Large intestine (tissue), 3 donors: ENCODE measurements at regions not wholly inside any gene's neighbourhood (a gene's known extent, or its start where the extent isn't known, plus 50 kb on each side); places are given as distances from the start of the nearest gene placed in this dataset.

Experiments
- DNase-seq, 2 donors: peaks; one replicate each; pipeline versions ENCODE4 v3.0.0 to v3.0.0-alpha.2; 2013
- H3K27ac ChIP-seq: one replicate; pipeline ENCODE4 v1.5.1; 2013; ENCODE audit warnings: low read length
- H3K27me3 ChIP-seq: 2 replicates; pipeline ENCODE4 v1.6.1; 2013; ENCODE audit warnings: low read length; ENCODE audit not compliant: control insufficient read depth, insufficient read depth
- H3K36me3 ChIP-seq: 2 replicates; pipeline ENCODE4 v1.6.1; 2013; ENCODE audit warnings: low read length; ENCODE audit not compliant: control insufficient read depth, insufficient read depth
- H3K4me1 ChIP-seq: one replicate; pipeline ENCODE4 v1.6.1; 2013; ENCODE audit warnings: low read length; ENCODE audit not compliant: control insufficient read depth, insufficient read depth
- H3K4me3 ChIP-seq: one replicate; pipeline ENCODE4 v1.5.1; 2013; ENCODE audit warnings: low read length
- H3K9me3 ChIP-seq: one replicate; pipeline ENCODE4 v1.6.1; 2013; ENCODE audit warnings: mild to moderate bottlenecking, low read depth, low read length, moderate library complexity; ENCODE audit not compliant: control insufficient read depth
- WGBS: methylation state at CpG from one replicate; pipeline ENCODE4 v1.1.5; 2013; ENCODE audit warnings: low lambda C conversion rate; ENCODE audit not compliant: insufficient coverage; 5-methylcytosine and 5-hydroxymethylcytosine counted together

- no peak overlapping the region for H3K4me3 ChIP-seq
- peaks cover 6% of the 10 kb centered on the region for H3K9me3 ChIP-seq
- no peak overlapping the region for H3K27ac ChIP-seq
- no peaks in the 10 kb centered on the region for H3K4me1 ChIP-seq
- no peaks in the 10 kb centered on the region for H3K36me3 ChIP-seq
- DNase-seq, result no peak
- 100% methylated on average over 1 of the region's 1 CpG for WGBS
- H3K27me3 ChIP-seq, result no peaks in the 10 kb centered on the region
Measured at GRCh38 chr12:82210882-82211281, 147.3 kb downstream of the CCDC59 start.

DNA sequence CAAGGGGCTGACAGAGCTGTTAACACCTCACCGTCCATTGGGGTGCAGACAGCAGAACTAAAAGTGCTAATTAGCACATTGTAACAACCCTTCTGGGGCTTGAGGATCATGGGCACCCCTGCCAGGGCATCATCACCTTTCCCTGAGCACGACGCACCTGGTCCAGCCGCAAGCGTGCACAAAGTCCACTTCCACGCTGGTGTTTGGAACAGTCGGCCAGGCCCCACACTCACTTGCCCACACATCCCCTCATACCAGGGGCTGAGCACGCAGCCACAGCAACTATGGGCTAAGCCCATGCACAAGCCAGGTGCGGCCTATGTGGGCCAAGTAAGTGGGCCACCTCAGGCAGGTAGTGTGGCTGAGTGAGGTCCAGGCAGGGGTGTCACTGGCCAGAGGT, 148.7 kb downstream of the CCDC59 start:
- no peaks in the 10 kb centered on the region for H3K36me3 ChIP-seq
- no peak overlapping the region for H3K4me3 ChIP-seq
- DNase-seq, result no peak
- no CpG with 5 or more reads among the region's 9 CpGs for WGBS
- peaks cover 6% of the 10 kb centered on the region for H3K9me3 ChIP-seq
- H3K27me3 ChIP-seq, result no peaks in the 10 kb centered on the region
- no peak overlapping the region for H3K27ac ChIP-seq
- no peaks in the 10 kb centered on the region for H3K4me1 ChIP-seq

GRCh38 chr12:82207556-82207955, 150.6 kb downstream of the CCDC59 start:
- Histone ChIP-seq H3K4me1 (no peaks in the 10 kb centered on the region), H3K9me3 (peaks cover 6% of the 10 kb centered on the region), H3K27me3 (no peaks in the 10 kb centered on the region), H3K27ac (no peak overlapping the region), H3K36me3 (no peaks in the 10 kb centered on the region), H3K4me3 (no peak overlapping the region)
- no peak for DNase-seq

GRCh38 chr12:82203086-82203485, 155.1 kb downstream of the CCDC59 start:
- DNase-seq, result no peak
- Histone ChIP-seq H3K36me3 (no peaks in the 10 kb centered on the region), H3K9me3 (no peaks in the 10 kb centered on the region), H3K27ac (no peak overlapping the region), H3K4me1 (no peaks in the 10 kb centered on the region), H3K27me3 (no peaks in the 10 kb centered on the region), H3K4me3 (no peak overlapping the region)
- WGBS, result no CpG with 5 or more reads among the region's 4 CpGs

DNA sequence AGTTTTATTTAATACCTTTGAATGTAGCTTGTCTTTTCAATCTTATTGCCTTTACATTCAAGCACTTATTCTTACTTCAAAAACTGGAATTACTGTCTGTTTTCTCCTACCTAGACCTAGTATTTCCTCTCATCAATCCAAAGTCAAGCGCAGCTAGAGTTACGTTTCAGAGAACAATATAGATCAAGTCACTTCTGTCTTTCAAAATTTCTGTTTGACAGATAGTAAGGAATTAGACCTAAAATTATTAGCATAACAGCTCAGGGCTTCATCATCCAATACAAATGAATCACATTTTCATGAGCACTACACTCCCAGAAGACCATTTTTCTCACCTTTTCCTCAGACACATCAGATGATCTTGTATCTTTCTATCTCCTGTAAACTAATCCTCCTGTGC, 170.6 kb downstream of the CCDC59 start:
- Histone ChIP-seq H3K36me3 (no peaks in the 10 kb centered on the region), H3K4me3 (no peak overlapping the region), H3K27ac (no peak overlapping the region), H3K9me3 (no peaks in the 10 kb centered on the region), H3K4me1 (no peaks in the 10 kb centered on the region), H3K27me3 (no peaks in the 10 kb centered on the region)
- DNase-seq, result no peak
- no CpG with 5 or more reads among the region's 2 CpGs for WGBS

DNA sequence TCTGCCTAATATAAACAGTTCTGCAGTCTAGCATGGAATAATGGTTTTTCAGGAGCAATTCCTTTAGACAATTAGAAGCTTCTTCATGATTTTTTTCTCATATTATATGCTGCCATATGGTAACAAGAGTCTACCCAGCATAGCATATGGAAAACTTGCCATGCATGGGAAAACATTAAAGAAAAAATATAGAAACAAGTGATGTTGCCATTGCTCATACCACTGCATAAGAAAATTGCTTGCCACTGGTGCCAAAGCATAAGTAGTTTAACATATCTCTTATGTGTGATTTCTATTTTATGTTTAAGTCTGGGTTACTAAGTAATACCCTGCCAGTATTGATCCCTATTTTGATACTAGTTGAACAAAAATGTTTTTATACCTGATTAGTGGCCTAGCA, 171.2 kb downstream of the CCDC59 start:
- Histone ChIP-seq H3K36me3 (no peaks in the 10 kb centered on the region), H3K27ac (no peak overlapping the region), H3K4me3 (no peak overlapping the region), H3K9me3 (no peaks in the 10 kb centered on the region), H3K27me3 (no peaks in the 10 kb centered on the region), H3K4me1 (no peaks in the 10 kb centered on the region)
- DNase-seq, result no peak

- WGBS, result 80% methylated on average over 2 of the region's 6 CpGs
- Histone ChIP-seq H3K4me1 (no peaks in the 10 kb centered on the region), H3K27me3 (no peaks in the 10 kb centered on the region), H3K9me3 (no peaks in the 10 kb centered on the region), H3K36me3 (no peaks in the 10 kb centered on the region), H3K4me3 (no peak overlapping the region), H3K27ac (no peak overlapping the region)
- no peak for DNase-seq
Measured at GRCh38 chr12:82186282-82186681, 171.9 kb downstream of the CCDC59 start.

GRCh38 chr12:82184844-82185243, 173.3 kb downstream of the CCDC59 start:
- DNase-seq, result no peak
- no CpG with 5 or more reads among the region's 1 CpG for WGBS
- no peaks in the 10 kb centered on the region for H3K9me3 ChIP-seq
- H3K4me3 ChIP-seq, result no peak overlapping the region
- no peak overlapping the region for H3K27ac ChIP-seq
- H3K4me1 ChIP-seq, result no peaks in the 10 kb centered on the region
- H3K36me3 ChIP-seq, result no peaks in the 10 kb centered on the region
- H3K27me3 ChIP-seq, result no peaks in the 10 kb centered on the region

GRCh38 chr12:82182601-82183190, 175.5 kb downstream of the CCDC59 start:
- no peak overlapping the region for H3K4me3 ChIP-seq
- H3K36me3 ChIP-seq, result no peaks in the 10 kb centered on the region
- no peaks in the 10 kb centered on the region for H3K4me1 ChIP-seq
- no peak overlapping the region for H3K27ac ChIP-seq
- no peak for DNase-seq
- no peaks in the 10 kb centered on the region for H3K27me3 ChIP-seq
- WGBS, result 90% methylated on average over 2 of the region's 4 CpGs
- H3K9me3 ChIP-seq, result no peaks in the 10 kb centered on the region

DNA sequence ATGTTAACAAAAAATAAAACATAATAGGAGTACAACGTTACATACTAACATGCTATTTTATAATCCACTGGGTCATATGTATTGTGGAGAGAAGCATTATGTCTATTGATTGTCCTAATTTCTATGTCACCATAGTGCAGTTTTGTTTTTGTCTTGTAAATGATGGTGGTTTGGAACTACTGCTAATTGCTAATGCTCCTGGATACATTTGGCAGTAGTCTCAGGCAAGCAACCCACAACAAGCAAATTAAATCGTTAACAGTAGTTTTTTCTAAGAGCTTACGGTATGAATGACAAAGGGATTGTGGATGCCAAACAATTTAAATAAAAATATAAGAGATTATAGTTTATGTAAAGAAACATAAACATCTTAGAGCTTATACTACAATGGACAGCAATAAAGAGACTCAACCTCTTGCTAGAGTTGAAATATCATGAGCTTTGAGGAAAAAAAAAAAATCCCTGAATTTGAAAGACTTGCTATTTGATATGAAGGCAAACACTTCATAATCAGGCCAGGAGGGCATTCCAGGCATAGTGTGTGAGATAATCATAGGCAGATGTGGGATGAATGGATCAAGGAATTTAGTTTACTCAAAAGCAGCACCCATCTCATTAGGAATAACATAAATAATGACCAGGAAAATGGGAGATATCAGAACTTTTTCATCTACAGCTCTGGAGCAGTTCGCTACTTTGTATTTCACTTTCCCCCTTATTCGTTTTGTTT, 181.3 kb downstream of the CCDC59 start:
- no peaks in the 10 kb centered on the region for H3K9me3 ChIP-seq
- H3K27ac ChIP-seq, result no peak overlapping the region
- H3K4me3 ChIP-seq, result no peak overlapping the region
- no peaks in the 10 kb centered on the region for H3K36me3 ChIP-seq
- no peaks in the 10 kb centered on the region for H3K4me1 ChIP-seq
- WGBS, result 50% methylated on average over 2 of the region's 5 CpGs
- no peaks in the 10 kb centered on the region for H3K27me3 ChIP-seq
- DNase-seq, result no peak

GRCh38 chr12:82176026-82176425, 182.2 kb downstream of the CCDC59 start:
- DNase-seq, result no peak

More at GRCh38 chr12:82176026-82176425, 182.2 kb downstream of the CCDC59 start:
- H3K27me3 ChIP-seq, result no peaks in the 10 kb centered on the region
- no peak overlapping the region for H3K4me3 ChIP-seq
- no peak overlapping the region for H3K27ac ChIP-seq
- no peaks in the 10 kb centered on the region for H3K36me3 ChIP-seq
- H3K4me1 ChIP-seq, result no peaks in the 10 kb centered on the region
- WGBS, result no CpG with 5 or more reads among the region's 4 CpGs
- H3K9me3 ChIP-seq, result no peaks in the 10 kb centered on the region
